ENCODE measurements at regions not wholly inside any gene's neighbourhood (a gene's known extent, or its start where the extent isn't known, plus 50 kb on each side); places are given as distances from the start of the nearest gene placed in this dataset.

DNA sequence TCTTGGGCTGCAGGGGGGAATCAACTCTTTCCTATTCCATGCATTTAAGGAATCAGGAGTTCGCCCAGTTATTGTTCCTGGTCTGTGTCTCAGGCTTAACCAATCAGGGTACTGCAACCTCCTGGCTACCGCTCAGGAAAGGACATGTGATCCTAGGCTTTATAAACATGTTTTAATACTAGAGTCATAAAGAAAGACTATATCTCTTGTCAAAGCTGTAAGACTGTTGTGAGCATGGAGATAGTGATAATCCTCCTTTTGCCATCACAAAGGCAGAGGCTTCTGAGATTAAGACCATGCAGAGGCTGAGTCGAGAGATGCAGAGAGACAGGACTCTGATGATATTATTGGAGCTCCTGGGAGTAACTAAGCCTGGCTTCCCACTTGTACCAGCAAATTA, 137.0 kb downstream of the YIPF5 start:
- Histone ChIP-seq H3K4me3 (no peak overlapping the region), H3K36me3 (no peaks in the 10 kb centered on the region), H3K9me3 (no peaks in the 10 kb centered on the region), H3K27ac (no peak overlapping the region), H3K4me1 (no peaks in the 10 kb centered on the region), H3K27me3 (replicated peaks in 1 of 7) (peaks cover 0 to 6% (median 0%) of the 10 kb centered on the region in 7 donors)
- TF ChIP-seq POLR2A (IDR thresholded peaks at IDR 0.05) (no peak), POLR2AphosphoS5 (IDR thresholded peaks at IDR 0.05) (no peak), CTCF (IDR thresholded peaks at IDR 0.05 in 8 of 11, conservative IDR thresholded peaks at IDR 0.05 in 3 of 11) (no peak)
- DNase-seq, result no peak
- WGBS, 5 donors, result 80 to 88% (median 83%) methylated on average over 3 of the region's 3 CpGs
- intact Hi-C loops (cut with DNase I; ENCODE audit: low total_unique reads), result no loop called here

GRCh38 chr5:144035046-144035740, 135.3 kb downstream of the YIPF5 start:
- no peak for TF ChIP-seq POLR2A (IDR thresholded peaks at IDR 0.05)
- no peak for TF ChIP-seq CTCF (IDR thresholded peaks at IDR 0.05 in 8 of 11, conservative IDR thresholded peaks at IDR 0.05 in 3 of 11)
- TF ChIP-seq POLR2AphosphoS5 (IDR thresholded peaks at IDR 0.05), result no peak
- Histone ChIP-seq H3K4me3 (no peak overlapping the region), H3K27me3 (replicated peaks in 1 of 7) (peaks cover 0 to 6% (median 0%) of the 10 kb centered on the region in 7 donors), H3K9me3 (no peaks in the 10 kb centered on the region), H3K36me3 (no peaks in the 10 kb centered on the region), H3K27ac (no peak overlapping the region), H3K4me1 (no peaks in the 10 kb centered on the region)
- WGBS, 5 donors, result 67 to 93% (median 85%) methylated on average over 4 of the region's 4 CpGs
- intact Hi-C loops (cut with DNase I; ENCODE audit: low total_unique reads), result no loop called here
- no peak for DNase-seq

DNA sequence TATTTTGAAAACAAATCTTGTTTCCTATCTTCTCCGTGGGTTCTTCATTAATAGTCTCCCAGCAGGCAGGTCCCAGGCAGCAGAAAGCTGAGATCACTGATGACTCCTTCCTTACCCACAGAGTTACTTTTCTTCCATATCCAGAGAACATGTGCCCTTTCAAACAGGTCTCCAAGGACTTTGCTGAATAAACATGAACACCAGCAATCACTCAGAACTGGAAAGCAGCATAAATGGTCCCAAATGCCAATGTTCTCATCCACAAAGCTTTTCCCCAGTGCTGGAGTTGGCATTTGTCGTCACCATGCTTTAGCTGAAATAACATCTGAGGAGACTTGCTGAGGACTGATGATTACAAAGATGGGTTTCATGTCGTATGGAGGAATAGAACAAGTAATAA, 134.0 kb downstream of the YIPF5 start:
- WGBS, 5 donors, result 80 to 94% (median 81%) methylated on average over 3 of the region's 3 CpGs
- Histone ChIP-seq H3K9me3 (no peaks in the 10 kb centered on the region), H3K4me3 (no peak overlapping the region), H3K27ac (no peak overlapping the region), H3K36me3 (no peaks in the 10 kb centered on the region), H3K27me3 (replicated peaks in 1 of 7) (peaks cover 0 to 6% (median 0%) of the 10 kb centered on the region in 7 donors), H3K4me1 (no peaks in the 10 kb centered on the region)
- DNase-seq, result no peak
- TF ChIP-seq CTCF (IDR thresholded peaks at IDR 0.05 in 8 of 11, conservative IDR thresholded peaks at IDR 0.05 in 3 of 11), result no peak
- no peak for TF ChIP-seq POLR2AphosphoS5 (IDR thresholded peaks at IDR 0.05)
- no peak for TF ChIP-seq POLR2A (IDR thresholded peaks at IDR 0.05)
- intact Hi-C loops (cut with DNase I; ENCODE audit: low total_unique reads), result no loop called here

DNA sequence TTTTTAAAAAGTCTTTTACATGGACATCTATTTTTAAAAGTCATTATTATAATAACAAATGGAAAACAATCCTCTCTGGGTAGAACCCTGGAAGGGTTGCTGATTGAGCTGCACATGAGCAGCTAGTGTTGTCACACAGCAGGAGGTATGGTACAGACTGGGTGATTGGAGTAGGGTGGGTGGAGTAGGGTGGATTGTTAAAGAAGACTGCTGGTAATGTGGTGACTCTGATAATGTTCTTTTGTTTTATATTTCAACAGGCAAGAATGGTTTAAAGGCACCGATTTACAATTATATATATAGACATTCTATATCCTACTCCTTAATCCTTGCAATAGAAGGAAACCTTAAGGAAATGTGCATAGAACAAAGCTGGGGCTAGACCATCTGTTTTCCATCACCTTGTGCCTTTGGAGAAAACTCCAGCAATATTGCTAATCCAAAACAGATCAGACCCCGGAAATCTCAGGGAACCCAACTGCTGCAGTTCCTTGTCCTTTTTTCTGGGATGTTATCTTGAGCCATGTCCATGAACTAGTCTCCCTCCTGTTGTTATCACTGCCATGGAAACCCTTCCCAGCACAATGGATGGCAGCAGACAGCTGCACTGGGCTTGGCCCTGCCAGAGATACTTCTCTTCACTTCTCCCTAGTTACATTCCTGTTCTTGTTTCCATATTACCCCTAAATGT, 129.7 kb downstream of the YIPF5 start:
- no peak for TF ChIP-seq CTCF (IDR thresholded peaks at IDR 0.05 in 8 of 11, conservative IDR thresholded peaks at IDR 0.05 in 3 of 11)
- no peak for TF ChIP-seq POLR2A (IDR thresholded peaks at IDR 0.05)
- no peak for TF ChIP-seq POLR2AphosphoS5 (IDR thresholded peaks at IDR 0.05)
- peaks cover 0 to 6% (median 0%) of the 10 kb centered on the region in 7 donors for H3K27me3 ChIP-seq (replicated peaks in 1 of 7)
- no peaks in the 10 kb centered on the region for H3K36me3 ChIP-seq
- 81 to 95% (median 89%) methylated on average over 2 of the region's 2 CpGs for WGBS, 5 donors
- no peak for DNase-seq
- H3K27ac ChIP-seq, result no peak overlapping the region
- H3K4me3 ChIP-seq, result no peak overlapping the region
- intact Hi-C loops (cut with DNase I; ENCODE audit: low total_unique reads), result no loop called here
- no peaks in the 10 kb centered on the region for H3K4me1 ChIP-seq
- no peaks in the 10 kb centered on the region for H3K9me3 ChIP-seq
